ENCODE measurements at regions not wholly inside any gene's neighbourhood (a gene's known extent, or its start where the extent isn't known, plus 50 kb on each side); places are given as distances from the start of the nearest gene placed in this dataset.
"Not testable (repeated sequence)": the region's sequence is repeated elsewhere in the genome, so short reads cannot be mapped to it uniquely, and the experiment has no call there.

- no peak for DNase-seq (ENCODE audit: low read depth)
Observed at GRCh38 chr18:78410094-78410786, 569.4 kb upstream of the SALL3 start.

- DNase-seq (ENCODE audit: low read depth): no peak
Observed at GRCh38 chr18:78411539-78411938, 568.1 kb upstream of the SALL3 start.

GRCh38 chr18:78414302-78414701 lies 565.3 kb upstream of the SALL3 start:
- DNase-seq (ENCODE audit: low read depth): no peak

GRCh38 chr18:78416853-78417252 lies 562.8 kb upstream of the SALL3 start:
- no peak for DNase-seq (ENCODE audit: low read depth)

- no peak for DNase-seq (ENCODE audit: low read depth)
Observed at GRCh38 chr18:78418379-78418778, 561.2 kb upstream of the SALL3 start.

- no peak for DNase-seq (ENCODE audit: low read depth)
Observed at GRCh38 chr18:78419171-78419570, 560.4 kb upstream of the SALL3 start.

GRCh38 chr18:78420116-78420515 lies 559.5 kb upstream of the SALL3 start:
- DNase-seq (ENCODE audit: low read depth): no peak

GRCh38 chr18:78421392-78421791 lies 558.2 kb upstream of the SALL3 start:
- DNase-seq (ENCODE audit: low read depth): no peak

GRCh38 chr18:78422336-78422735 lies 557.3 kb upstream of the SALL3 start:
- DNase-seq (ENCODE audit: low read depth): peak; percentile 67

- DNase-seq (ENCODE audit: low read depth): no peak
Observed at GRCh38 chr18:78423811-78424210, 555.8 kb upstream of the SALL3 start.

GRCh38 chr18:78424403-78425018 lies 555.1 kb upstream of the SALL3 start:
- DNase-seq (ENCODE audit: low read depth): no peak

- no peak for DNase-seq (ENCODE audit: low read depth)
Observed at GRCh38 chr18:78425019-78425412, 554.6 kb upstream of the SALL3 start.

GRCh38 chr18:78427081-78427480 lies 552.5 kb upstream of the SALL3 start:
- DNase-seq (ENCODE audit: low read depth): no peak

GRCh38 chr18:78429127-78430108 lies 550.2 kb upstream of the SALL3 start:
- DNase-seq (ENCODE audit: low read depth): no peak

GRCh38 chr18:78430131-78430758 lies 549.4 kb upstream of the SALL3 start:
- peak; percentile 28 for DNase-seq (ENCODE audit: low read depth)

- peak; percentile 57 for DNase-seq (ENCODE audit: low read depth)
Observed at GRCh38 chr18:78431606-78432005, 548.0 kb upstream of the SALL3 start.

- DNase-seq (ENCODE audit: low read depth): no peak
Observed at GRCh38 chr18:78433562-78433961, 546.1 kb upstream of the SALL3 start.

- DNase-seq (ENCODE audit: low read depth): no peak
Observed at GRCh38 chr18:78436110-78436509, 543.5 kb upstream of the SALL3 start.

GRCh38 chr18:78438235-78438634 lies 541.4 kb upstream of the SALL3 start:
- not testable (repeated sequence) for DNase-seq (ENCODE audit: low read depth)

- DNase-seq (ENCODE audit: low read depth): no peak
Observed at GRCh38 chr18:78445880-78446279, 533.7 kb upstream of the SALL3 start.

GRCh38 chr18:78447211-78447610 lies 532.4 kb upstream of the SALL3 start:
- no peak for DNase-seq (ENCODE audit: low read depth)

GRCh38 chr18:78448106-78448505 lies 531.5 kb upstream of the SALL3 start:
- DNase-seq (ENCODE audit: low read depth): no peak

Measured in Daoy (cell line).